HL-60 (cell line): ENCODE measurements at regions not wholly inside any gene's neighbourhood (a gene's known extent, or its start where the extent isn't known, plus 50 kb on each side); places are given as distances from the start of the nearest gene placed in this dataset.

Experiments used
- DNase-seq, 2 experiments: peaks; one replicate each; pipeline ENCODE4 v3.0.0-alpha.2; 2010 to 2020; ENCODE audit warnings: low read depth in 1 of 2, low spot score in 1 of 2
- H3K27ac ChIP-seq: fragments of 250-450 bp; sonication (Bioruptor Pico); replicated peaks from 2 replicates; pipeline ENCODE4 v1.5.1; 2020; ENCODE audit warnings: mild to moderate bottlenecking, moderate library complexity
- H3K27me3 ChIP-seq: fragments of 250-450 bp; sonication (Bioruptor Pico); 2 replicates; pipeline ENCODE4 v1.5.1; 2021; ENCODE audit warnings: mild to moderate bottlenecking, moderate library complexity; ENCODE audit not compliant: insufficient read depth, poor library complexity, severe bottlenecking
- H3K4me3 ChIP-seq: replicated peaks from 2 replicates; pipeline ENCODE4 v1.5.1; 2011; ENCODE audit warnings: mild to moderate bottlenecking, control low read depth, low read length; ENCODE audit not compliant: insufficient read depth
- CTCF ChIP-seq: IDR thresholded peaks from one replicate; pipeline ENCODE4 v1.5.1; 2011; ENCODE audit warnings: low read length, control low read depth, inconsistent platforms; ENCODE audit not compliant: insufficient read depth
- GABPA ChIP-seq: IDR thresholded peaks from 2 replicates; pipeline ENCODE4 v1.6.1; 2012; ENCODE audit warnings: low read depth
- POLR2AphosphoS5 ChIP-seq: IDR thresholded peaks from 2 replicates; pipeline ENCODE4 v1.6.1; 2012; ENCODE audit warnings: low read depth
- REST ChIP-seq: IDR thresholded peaks from 2 replicates; pipeline ENCODE4 v1.6.1; 2012; ENCODE audit warnings: low read depth; ENCODE audit not compliant: insufficient replicate concordance
- SPI1 ChIP-seq: IDR thresholded peaks from 2 replicates; pipeline ENCODE4 v1.6.1; 2012; ENCODE audit warnings: low read depth, mild to moderate bottlenecking, borderline replicate concordance

- TF ChIP-seq GABPA (no peak), REST (peak; percentile 37), POLR2AphosphoS5 (peak; percentile 89)
- H3K27me3 ChIP-seq, result no peaks in the 10 kb centered on the region
- peak in 1 of 2 experiments; percentile 93 for DNase-seq
- H3K4me3 ChIP-seq, result no peak overlapping the region
- peak overlapping the region; percentile 85 for H3K27ac ChIP-seq
These were observed 374.0 kb downstream of the IRS2 start for GRCh38 chr13:109412283-109412901.

GRCh38 chr13:109410868-109411267 lies 375.5 kb downstream of the IRS2 start:
- Histone ChIP-seq H3K27ac (no peak overlapping the region), H3K4me3 (no peak overlapping the region), H3K27me3 (no peaks in the 10 kb centered on the region)
- TF ChIP-seq REST (no peak), POLR2AphosphoS5 (no peak), SPI1 (no peak), CTCF (no peak), GABPA (no peak)
- no peak for DNase-seq

DNA sequence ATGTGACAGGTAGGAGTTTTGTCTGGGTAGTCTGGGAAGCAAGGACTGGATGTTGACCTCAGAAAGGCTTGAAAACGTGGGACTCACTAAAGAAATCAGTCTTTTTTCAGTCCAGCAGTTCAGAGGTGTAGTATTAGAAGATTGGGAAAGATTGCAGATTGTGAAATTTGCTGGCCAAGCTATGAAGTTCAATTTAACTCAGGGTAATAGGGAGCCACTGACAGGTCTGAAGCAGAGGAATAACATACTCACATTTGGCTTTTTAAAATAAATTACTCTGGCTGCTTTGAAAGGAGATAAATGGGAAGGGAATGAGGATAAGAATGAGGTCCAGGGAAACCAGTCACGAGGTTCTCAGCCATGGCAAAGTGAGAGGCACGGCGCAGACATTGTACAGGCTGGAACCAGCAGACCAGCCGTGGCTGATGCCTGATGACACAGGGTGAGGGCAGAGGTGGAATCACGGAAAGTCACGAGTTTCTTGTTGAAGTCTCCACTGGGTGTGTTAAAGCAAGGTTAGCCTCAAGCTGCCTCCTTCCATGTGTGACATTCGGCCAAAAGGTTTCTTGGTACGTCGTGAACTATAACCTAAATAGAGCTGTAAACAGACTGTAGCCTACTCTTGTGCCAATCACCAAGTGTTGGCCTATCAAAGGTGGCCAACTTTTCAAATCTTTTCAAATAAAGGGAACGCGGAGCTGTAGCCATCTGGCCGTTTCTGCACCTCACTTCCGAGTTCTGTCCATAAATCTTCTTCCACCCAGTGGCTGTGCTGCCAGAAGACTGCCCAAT lies 377.6 kb downstream of the IRS2 start:
- Histone ChIP-seq H3K27ac (no peak overlapping the region), H3K4me3 (no peak overlapping the region), H3K27me3 (no peaks in the 10 kb centered on the region)
- TF ChIP-seq CTCF (no peak), POLR2AphosphoS5 (no peak), GABPA (no peak)
- no peak for DNase-seq

GRCh38 chr13:109406376-109406992 lies 379.9 kb downstream of the IRS2 start:
- H3K27ac ChIP-seq, result no peak overlapping the region
- H3K4me3 ChIP-seq, result no peak overlapping the region
- H3K27me3 ChIP-seq, result no peaks in the 10 kb centered on the region
- TF ChIP-seq SPI1 (no peak), GABPA (no peak), REST (no peak), POLR2AphosphoS5 (no peak), CTCF (no peak)
- DNase-seq, result no peak
